Heart left ventricle (tissue), 16 donors: ENCODE measurements at regions not wholly inside any gene's neighbourhood (a gene's known extent, or its start where the extent isn't known, plus 50 kb on each side); places are given as distances from the start of the nearest gene placed in this dataset.
A peak's percentile ranks its signal among the peaks of the same experiment; 100 is the strongest.
"Not testable (repeated sequence)": the region's sequence is repeated elsewhere in the genome, so short reads cannot be mapped to it uniquely, and the experiment has no call there.

Experiments
- ATAC-seq, 4 donors: fragments of 200-7000 bp; cut with Tn5 transposase; one replicate each; pipeline ENCODE4 v1.9.1; 2020 to 2022; ENCODE audit warnings: moderate library complexity in 4 of 4, mild to moderate bottlenecking in 3 of 4, moderate number of reproducible peaks in 1 of 4
- DNase-seq, 5 donors: peaks; one replicate each; pipeline ENCODE4 v3.0.0-alpha.2; 2020
- H3K27ac ChIP-seq, 12 donors: fragments of 200-600 bp; sonication (generic) in 4 of 12; one replicate each; pipeline versions ENCODE4 v1.5.0 to v1.8.0; 2016 to 2022; ENCODE audit warnings: mild to moderate bottlenecking in 2 of 12
- H3K27me3 ChIP-seq, 9 donors: fragments of 200-600 bp; sonication (generic) in 2 of 9; one replicate each; pipeline versions ENCODE4 v1.5.1 to v1.8.0; 2016 to 2022; ENCODE audit warnings: mild to moderate bottlenecking in 3 of 9
- H3K36me3 ChIP-seq, 9 donors: fragments of 200-600 bp; sonication (generic) in 2 of 9; one replicate each; pipeline versions ENCODE4 v1.5.0 to v1.8.0; 2018 to 2022; ENCODE audit warnings: mild to moderate bottlenecking in 2 of 9
- H3K4me1 ChIP-seq, 12 donors: fragments of 200-600 bp; sonication (generic) in 4 of 12; one replicate each; pipeline versions ENCODE4 v1.5.0 to v1.8.0; 2016 to 2022; ENCODE audit warnings: mild to moderate bottlenecking in 3 of 12
- H3K4me3 ChIP-seq, 12 donors: fragments of 200-600 bp; sonication (generic) in 4 of 12; one replicate each; pipeline versions ENCODE4 v1.5.0 to v1.8.0; 2017 to 2022; ENCODE audit warnings: mild to moderate bottlenecking in 9 of 12, moderate library complexity in 4 of 12
- H3K9me3 ChIP-seq, 12 donors: fragments of 200-600 bp; sonication (generic) in 4 of 12; one replicate each; pipeline versions ENCODE4 v1.5.0 to v1.8.0; 2016 to 2022; ENCODE audit warnings: mild to moderate bottlenecking in 1 of 12
- POLR2A ChIP-seq, 2 donors: fragments of 450-650 bp; IDR thresholded peaks; one replicate each; pipeline ENCODE4 v1.6.1; 2017; ENCODE audit warnings: antibody characterized with exemption in 2 of 2, mild to moderate bottlenecking in 2 of 2, moderate library complexity in 2 of 2
- WGBS, 4 donors: extraction: QIAGEN DNeasy Blood & Tissue Kit in 2 of 4; methylation state at CpG; one replicate each; pipeline versions ENCODE4 v1.1.5 to v1.1.7; 2013 to 2018; 5-methylcytosine and 5-hydroxymethylcytosine counted together
- intact Hi-C, 10 donors: fragments of 100-400 bp; cut with DNase I; formaldehyde crosslinking; loops; one replicate each; pipeline versions ENCODE4 v1.11.1 to v1.14.2; 2022
- TF ChIP-seq, protein P1 (sequence below), 12 donors: fragments of 200-600 bp; sonication (generic) in 4 of 12; IDR thresholded peaks; one replicate each; pipeline versions ENCODE4 v1.5.0 to v1.8.0; 2018 to 2022; ENCODE audit warnings: antibody characterized with exemption in 12 of 12, mild to moderate bottlenecking in 5 of 12
- donor health status: ischemic (EF 13 %, LVEDD 7.1; RV severe dilation, severe dysfunction).
- donor health status: healthy with polysubstance abuse.
- donor health status: DM: no; HTN: yes; CAD: no.
- donor health status: DM: no; HTN: no; CAD: no.
- donor health status: ischemic (EF 25% LVEDD 6.9; RV normal size, moderate dysfunction).
- donor health status: ischemic (EF 25% LVEDD 5.7; RV mildly dilated, moderate dysfunction).
- donor health status: healthy.
- donor health status: DM: yes; HTN: yes; CAD: no.
- donor health status: ischemic (EF 35%, LVEDD 5.7; RV mildly dilated, moderate dysfunction).
- donor health status: nonischemic (EF 11% LVEDD 7.7; RV severe dilation, severe dysfunction).
- donor health status: DM: yes; HTN: yes; CAD: no.
- donor health status: PGD.
- donor health status: ischemic (EF 29% LVEDD 5.4; RV normal size, mild dysfunction).
- donor health status: nonischemic (EF 23%, LVEDD 6.1; RV moderate dilation, normal function).

DNA sequence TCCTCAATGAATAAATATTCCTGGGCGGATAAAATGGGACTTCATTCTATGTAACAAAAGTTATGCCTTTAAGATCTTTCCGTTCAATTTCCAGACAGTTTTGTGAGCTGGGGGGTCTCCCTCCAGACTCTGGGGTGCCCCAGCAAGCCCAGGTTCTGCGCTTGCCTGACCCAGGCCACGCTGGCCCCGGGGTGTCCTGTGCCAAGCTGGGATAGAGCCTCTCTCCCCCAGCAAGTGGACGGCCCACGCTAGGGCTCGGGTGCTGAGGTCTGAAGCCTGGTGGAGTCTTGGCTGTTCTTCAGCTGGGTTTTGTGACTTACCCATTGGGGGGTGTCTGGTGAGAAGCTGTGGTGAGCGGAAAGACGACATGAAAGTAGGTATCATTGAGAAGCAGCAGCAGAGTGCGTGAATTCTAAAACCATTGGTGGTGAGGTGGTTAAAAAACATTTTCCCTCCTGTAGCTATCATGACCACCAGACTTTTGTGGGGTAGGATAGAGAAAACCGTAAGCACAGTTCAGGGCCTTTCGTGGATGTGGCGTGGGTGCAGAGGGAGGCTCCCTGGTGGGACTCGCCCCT, 346.8 kb downstream of the ANAPC1 start:
- intact Hi-C loops, result no loop called here
- H3K4me1 ChIP-seq, result peaks cover 0 to 9% (median 0%) of the 10 kb centered on the region in 12 donors
- DNase-seq, result no peak
- no peaks in the 10 kb centered on the region for H3K9me3 ChIP-seq
- no peak overlapping the region for H3K27ac ChIP-seq
- no peak for TF ChIP-seq POLR2A (IDR thresholded peaks at IDR 0.05)
- TF ChIP-seq, protein P1, sequence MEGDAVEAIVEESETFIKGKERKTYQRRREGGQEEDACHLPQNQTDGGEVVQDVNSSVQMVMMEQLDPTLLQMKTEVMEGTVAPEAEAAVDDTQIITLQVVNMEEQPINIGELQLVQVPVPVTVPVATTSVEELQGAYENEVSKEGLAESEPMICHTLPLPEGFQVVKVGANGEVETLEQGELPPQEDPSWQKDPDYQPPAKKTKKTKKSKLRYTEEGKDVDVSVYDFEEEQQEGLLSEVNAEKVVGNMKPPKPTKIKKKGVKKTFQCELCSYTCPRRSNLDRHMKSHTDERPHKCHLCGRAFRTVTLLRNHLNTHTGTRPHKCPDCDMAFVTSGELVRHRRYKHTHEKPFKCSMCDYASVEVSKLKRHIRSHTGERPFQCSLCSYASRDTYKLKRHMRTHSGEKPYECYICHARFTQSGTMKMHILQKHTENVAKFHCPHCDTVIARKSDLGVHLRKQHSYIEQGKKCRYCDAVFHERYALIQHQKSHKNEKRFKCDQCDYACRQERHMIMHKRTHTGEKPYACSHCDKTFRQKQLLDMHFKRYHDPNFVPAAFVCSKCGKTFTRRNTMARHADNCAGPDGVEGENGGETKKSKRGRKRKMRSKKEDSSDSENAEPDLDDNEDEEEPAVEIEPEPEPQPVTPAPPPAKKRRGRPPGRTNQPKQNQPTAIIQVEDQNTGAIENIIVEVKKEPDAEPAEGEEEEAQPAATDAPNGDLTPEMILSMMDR (IDR thresholded peaks at IDR 0.05), result no peak
- ATAC-seq, result no peak
- no peak overlapping the region for H3K4me3 ChIP-seq
- no peaks in the 10 kb centered on the region for H3K27me3 ChIP-seq
- no peaks in the 10 kb centered on the region for H3K36me3 ChIP-seq
- 95 to 97% (median 97%) methylated on average over 12 to 15 of the region's 15 CpGs for WGBS, 4 donors

DNA sequence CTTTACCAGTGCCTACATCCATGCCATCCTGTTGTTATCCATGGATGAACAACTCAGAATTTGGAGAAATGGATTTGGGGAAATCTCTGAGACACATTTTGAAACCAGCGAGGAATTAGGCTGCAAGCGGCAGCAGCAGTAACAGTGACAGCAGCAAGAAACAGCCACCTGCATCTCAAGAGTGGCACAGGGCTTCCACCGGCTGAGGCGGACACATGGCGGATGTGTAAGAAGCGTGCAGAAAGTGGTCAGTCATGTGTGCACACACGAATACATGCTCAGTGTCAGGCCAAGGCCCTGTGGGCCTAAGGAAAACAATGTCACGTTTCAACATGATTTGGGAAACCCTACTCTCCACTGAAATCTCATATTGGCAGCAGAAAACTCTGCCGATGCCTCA, 344.0 kb downstream of the ANAPC1 start:
- H3K36me3 ChIP-seq, ATAC-seq, H3K27ac ChIP-seq, H3K9me3 ChIP-seq, intact Hi-C loops, H3K4me3 ChIP-seq, DNase-seq, H3K4me1 ChIP-seq, H3K27me3 ChIP-seq: not testable (repeated sequence)
- WGBS, 4 donors, result 89 to 98% methylated on average over 6 to 7 of the region's 9 CpGs; no CpG with 5 or more reads in 2 of the 4 donors

DNA sequence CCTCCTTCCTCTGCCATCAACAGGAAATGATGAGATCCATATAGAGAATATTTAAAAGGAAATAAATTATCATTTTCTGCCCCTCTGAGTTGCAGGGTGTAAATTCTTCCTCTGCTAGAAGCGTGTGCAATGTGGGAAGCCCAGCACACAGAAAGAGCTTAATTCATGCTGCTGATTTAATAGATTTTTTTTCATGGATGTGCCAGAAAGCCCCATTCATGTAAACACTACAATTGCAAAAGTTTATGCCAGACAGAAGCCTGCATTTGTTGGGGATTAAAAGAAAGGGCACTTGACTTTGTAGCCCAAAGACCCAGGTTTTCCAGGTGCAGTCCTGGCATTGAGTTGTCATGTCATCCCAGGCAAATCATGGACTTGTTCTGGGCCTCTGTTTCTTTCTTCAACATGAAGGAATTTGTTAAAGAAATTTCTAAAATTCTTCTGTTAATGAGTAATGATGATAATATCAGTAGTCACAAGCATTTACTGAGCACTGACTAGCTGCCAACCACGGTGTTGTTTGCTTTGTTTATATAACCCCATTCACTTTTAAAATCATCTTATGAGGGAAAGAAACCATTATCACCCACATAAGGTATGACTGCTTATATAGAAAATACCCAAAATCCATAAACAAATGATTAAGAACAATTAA, 341.7 kb downstream of the ANAPC1 start:
- H3K4me1 ChIP-seq, H3K27me3 ChIP-seq, H3K9me3 ChIP-seq, intact Hi-C loops, H3K27ac ChIP-seq, H3K36me3 ChIP-seq, ATAC-seq, H3K4me3 ChIP-seq, DNase-seq: not testable (repeated sequence)
- WGBS, 4 donors, result 24 to 50% (median 34%) methylated on average over 1 of the region's 2 CpGs

DNA sequence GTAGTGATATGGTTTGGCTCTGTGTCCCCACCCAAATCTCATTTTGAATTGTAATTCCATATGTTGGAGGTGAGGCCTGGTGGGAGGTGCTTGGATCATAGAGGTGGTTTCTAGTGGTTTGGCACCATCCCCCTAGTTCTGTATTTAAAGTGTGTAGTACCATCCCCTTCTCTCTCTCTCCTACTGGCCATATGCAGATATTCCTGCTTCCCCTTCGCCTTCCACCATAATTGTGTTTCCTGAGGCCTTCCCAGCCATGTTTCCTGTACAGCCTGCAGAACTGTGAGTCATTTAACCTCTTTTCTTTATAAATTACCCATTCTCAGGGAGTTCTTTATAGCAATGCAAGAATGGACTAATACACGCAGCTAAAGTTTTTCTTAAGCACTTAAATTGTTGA, 340.0 kb downstream of the ANAPC1 start:
- DNase-seq, ATAC-seq, H3K9me3 ChIP-seq, intact Hi-C loops, H3K36me3 ChIP-seq, H3K27ac ChIP-seq, H3K27me3 ChIP-seq, H3K4me1 ChIP-seq, H3K4me3 ChIP-seq: not testable (repeated sequence)
- 40 to 67% (median 48%) methylated on average over 1 of the region's 2 CpGs for WGBS, 4 donors

DNA sequence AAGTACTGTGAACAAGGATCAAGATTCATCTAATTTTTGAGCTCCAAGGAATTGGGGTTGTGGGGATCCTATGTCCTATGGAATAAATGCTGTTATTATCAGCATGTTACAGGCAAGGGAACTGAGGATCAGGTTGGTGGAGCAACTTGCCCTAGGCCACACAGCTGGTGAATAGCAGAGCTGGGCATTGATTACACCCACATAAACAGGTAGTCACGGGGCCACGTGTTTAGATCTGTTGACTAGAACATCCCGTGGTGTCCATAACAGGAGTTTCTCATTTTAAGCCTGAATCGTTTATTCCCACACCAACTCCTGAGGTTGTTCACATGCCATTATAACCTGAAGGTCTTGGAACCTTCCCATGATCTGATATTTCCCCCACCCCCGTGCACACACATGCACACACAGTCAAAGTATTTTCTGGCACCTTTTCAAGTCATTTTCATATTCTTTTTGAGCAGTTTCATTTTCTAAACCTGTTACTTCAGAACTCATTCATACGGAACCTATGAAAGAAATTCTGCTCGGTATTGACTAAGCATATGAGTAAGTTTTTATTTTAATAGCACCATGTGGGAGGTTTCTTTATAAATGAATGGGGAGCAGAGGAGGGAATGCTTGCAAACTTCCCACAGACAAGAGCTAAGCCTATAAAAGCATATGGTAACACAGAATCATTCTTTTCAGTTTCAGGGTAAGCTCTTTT, 338.1 kb downstream of the ANAPC1 start:
- DNase-seq, H3K4me1 ChIP-seq, H3K4me3 ChIP-seq, H3K27me3 ChIP-seq, H3K27ac ChIP-seq, intact Hi-C loops, H3K36me3 ChIP-seq, H3K9me3 ChIP-seq, ATAC-seq: not testable (repeated sequence)
- WGBS, 4 donors, result 86 to 88% methylated on average over 6 of the region's 7 CpGs; no CpG with 5 or more reads in 2 of the 4 donors

DNA sequence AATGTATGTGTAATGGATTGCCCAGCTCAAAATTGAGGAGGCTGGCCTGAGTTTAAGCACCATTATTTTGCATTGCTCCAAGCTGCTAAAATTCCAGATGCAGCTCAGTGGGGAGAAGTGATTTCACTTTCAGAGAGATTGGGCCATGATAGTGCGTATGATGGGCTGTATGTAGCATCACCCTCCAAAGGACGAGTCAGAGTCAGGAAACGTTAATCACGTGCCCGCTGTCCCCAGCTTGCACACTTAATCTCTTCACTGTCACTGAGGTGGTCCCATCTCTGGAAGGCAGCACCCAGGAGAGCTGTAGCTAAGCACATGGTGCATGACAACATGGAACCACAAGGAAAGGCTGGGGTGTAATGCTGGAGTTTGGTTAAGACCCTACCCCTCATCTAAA, 337.4 kb downstream of the ANAPC1 start:
- DNase-seq, H3K36me3 ChIP-seq: not testable (repeated sequence)

DNA sequence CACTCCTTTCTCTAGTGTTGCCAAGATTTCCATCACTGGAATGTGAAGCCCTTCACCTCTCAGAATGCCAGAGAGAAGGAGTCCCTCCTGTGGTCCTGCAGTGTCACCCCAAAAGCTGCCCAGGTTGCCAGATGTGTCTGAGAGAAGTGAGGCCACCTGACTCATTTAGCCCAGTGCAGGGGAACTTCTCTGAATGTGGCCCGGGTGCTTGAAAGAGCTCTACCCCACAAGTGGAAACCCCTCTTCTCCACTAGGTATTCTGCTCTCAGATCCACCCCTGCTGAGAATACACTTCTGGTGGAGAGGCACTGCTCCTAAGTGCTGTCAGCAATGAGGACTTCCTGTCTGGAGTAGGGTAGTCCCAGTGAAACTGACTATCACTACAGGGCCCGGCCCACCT, 334.8 kb downstream of the ANAPC1 start:
- WGBS, 4 donors, result 75 to 87% (median 83%) methylated on average over 1 of the region's 2 CpGs; no CpG with 5 or more reads in 1 of the 4 donors
- H3K27me3 ChIP-seq, ATAC-seq, H3K4me1 ChIP-seq, H3K36me3 ChIP-seq, intact Hi-C loops, H3K27ac ChIP-seq, H3K4me3 ChIP-seq, H3K9me3 ChIP-seq, DNase-seq: not testable (repeated sequence)

More for the DNA sequence above, 337.4 kb downstream of the ANAPC1 start:
- H3K4me3 ChIP-seq, intact Hi-C loops, ATAC-seq, H3K27ac ChIP-seq, H3K9me3 ChIP-seq, H3K4me1 ChIP-seq, H3K27me3 ChIP-seq: not testable (repeated sequence)
- 86 to 88% (median 87%) methylated on average over 5 of the region's 5 CpGs; no CpG with 5 or more reads in 1 of the 4 donors for WGBS, 4 donors

DNA sequence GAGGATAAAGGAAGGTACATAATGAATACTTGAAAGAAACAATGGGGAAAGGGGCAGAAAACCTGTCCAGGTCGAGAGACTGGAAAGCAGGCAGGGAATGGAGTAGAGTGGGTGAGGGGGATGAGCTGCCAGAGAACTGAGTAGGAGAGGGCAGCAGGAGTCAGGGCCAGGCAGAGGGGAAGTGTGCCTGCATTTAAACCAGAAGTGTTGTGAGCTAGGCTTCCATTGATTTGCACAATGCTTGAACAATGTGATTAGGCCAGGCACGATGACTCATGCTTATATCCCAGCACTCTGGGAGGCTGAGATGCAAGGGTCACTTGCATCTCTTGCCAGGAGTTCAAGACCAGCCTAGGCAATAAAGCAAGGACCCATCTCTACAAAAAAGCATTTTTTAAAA, 332.6 kb downstream of the ANAPC1 start:
- ATAC-seq, H3K9me3 ChIP-seq, H3K36me3 ChIP-seq, H3K4me3 ChIP-seq, H3K27ac ChIP-seq, intact Hi-C loops, H3K27me3 ChIP-seq, H3K4me1 ChIP-seq, DNase-seq: not testable (repeated sequence)
- WGBS, 4 donors, result 13 to 47% (median 39%) methylated on average over 1 to 2 of the region's 2 CpGs

DNA sequence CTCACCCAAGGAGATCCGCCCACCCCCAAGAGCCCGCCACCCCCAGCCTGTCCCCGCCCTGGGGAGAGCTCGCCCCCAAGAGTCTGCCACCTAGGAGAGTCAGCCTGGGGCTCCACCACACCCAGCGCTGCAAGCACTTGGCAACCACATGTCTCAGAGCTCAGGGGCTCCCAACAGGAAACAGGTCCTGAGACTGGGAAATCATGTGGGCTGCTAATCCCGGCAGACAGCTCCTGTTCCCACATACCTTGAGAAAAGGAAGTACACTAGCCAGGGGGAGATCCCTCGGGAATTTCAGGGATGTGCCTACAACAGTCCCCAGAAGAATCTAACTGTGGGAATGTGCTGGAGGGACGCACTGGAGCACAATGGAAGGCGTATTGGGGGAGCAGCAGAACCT, 331.4 kb downstream of the ANAPC1 start:
- H3K27ac ChIP-seq, intact Hi-C loops, H3K27me3 ChIP-seq, H3K36me3 ChIP-seq, H3K4me3 ChIP-seq, DNase-seq, H3K4me1 ChIP-seq, H3K9me3 ChIP-seq: not testable (repeated sequence)
- peak; percentile 71 to 93 (median 82) for ATAC-seq
- WGBS, 4 donors, result 71 to 94% methylated on average over 2 to 3 of the region's 9 CpGs; no CpG with 5 or more reads in 2 of the 4 donors

DNA sequence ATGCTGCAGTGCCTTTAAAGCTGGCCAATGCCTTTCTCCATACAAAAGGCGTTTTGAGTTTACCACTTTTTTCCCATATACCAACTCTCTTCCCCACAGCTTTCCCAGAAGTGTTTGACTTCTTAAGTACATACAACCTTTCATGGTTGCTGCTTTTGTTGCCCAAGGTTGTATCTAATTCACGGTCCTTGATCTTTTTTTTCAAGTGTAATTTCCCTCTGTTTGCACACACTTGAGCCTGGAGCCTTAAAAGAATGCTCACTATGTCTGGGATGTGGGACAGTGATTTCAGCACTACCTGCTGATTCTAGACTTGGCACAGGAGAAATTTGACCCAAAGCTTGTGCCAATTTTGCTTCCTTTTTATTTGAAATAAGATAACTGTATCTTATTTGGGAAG, 324.7 kb downstream of the ANAPC1 start:
- ATAC-seq, DNase-seq, H3K27ac ChIP-seq, H3K9me3 ChIP-seq, H3K36me3 ChIP-seq, H3K27me3 ChIP-seq, H3K4me3 ChIP-seq, intact Hi-C loops, H3K4me1 ChIP-seq: not testable (repeated sequence)
- WGBS, 4 donors, result 61 to 73% (median 67%) methylated on average over 1 to 2 of the region's 2 CpGs
